Globus pallidus (tissue), 1 donor: ENCODE measurements at regions not wholly inside any gene's neighbourhood (a gene's known extent, or its start where the extent isn't known, plus 50 kb on each side); places are given as distances from the start of the nearest gene placed in this dataset.

Experiments
- DNase-seq: peaks from one replicate; pipeline ENCODE4 v3.0.0-alpha.2; 2015; ENCODE audit warnings: low spot score

GRCh38 chr13:40302351-40302750 is 364.1 kb downstream of the FOXO1 start:
- DNase-seq: no peak

GRCh38 chr13:40304391-40304790 is 362.1 kb downstream of the FOXO1 start:
- no peak for DNase-seq

GRCh38 chr13:40306817-40307216 is 359.6 kb downstream of the FOXO1 start:
- DNase-seq: no peak

GRCh38 chr13:40309881-40310280 is 356.6 kb downstream of the FOXO1 start:
- DNase-seq: no peak

GRCh38 chr13:40311356-40312101 is 354.9 kb downstream of the FOXO1 start:
- DNase-seq: no peak

- no peak for DNase-seq
Observed at GRCh38 chr13:40313269-40314200, 352.9 kb downstream of the FOXO1 start.

- no peak for DNase-seq
Observed at GRCh38 chr13:40315416-40316064, 350.9 kb downstream of the FOXO1 start.

- DNase-seq: no peak
Observed at GRCh38 chr13:40316301-40316700, 350.1 kb downstream of the FOXO1 start.

- DNase-seq: no peak
Observed at GRCh38 chr13:40317980-40318327, 348.5 kb downstream of the FOXO1 start.

GRCh38 chr13:40318366-40318765 is 348.1 kb downstream of the FOXO1 start:
- peak; percentile 20 for DNase-seq

- no peak for DNase-seq
Observed at GRCh38 chr13:40319699-40320579, 346.5 kb downstream of the FOXO1 start.

- DNase-seq: no peak
Observed at GRCh38 chr13:40328091-40328490, 338.4 kb downstream of the FOXO1 start.

- no peak for DNase-seq
Observed at GRCh38 chr13:40329781-40330485, 336.5 kb downstream of the FOXO1 start.

- DNase-seq: no peak
Observed at GRCh38 chr13:40330950-40331349, 335.5 kb downstream of the FOXO1 start.

GRCh38 chr13:40331802-40332201 is 334.6 kb downstream of the FOXO1 start:
- no peak for DNase-seq

- DNase-seq: no peak
Observed at GRCh38 chr13:40333226-40333625, 333.2 kb downstream of the FOXO1 start.

- DNase-seq: no peak
Observed at GRCh38 chr13:40334031-40334430, 332.4 kb downstream of the FOXO1 start.

- DNase-seq: no peak
Observed at GRCh38 chr13:40334616-40335015, 331.8 kb downstream of the FOXO1 start.

- DNase-seq: no peak
Observed at GRCh38 chr13:40336228-40337221, 329.9 kb downstream of the FOXO1 start.

- DNase-seq: no peak
Observed at GRCh38 chr13:40337651-40338050, 328.8 kb downstream of the FOXO1 start.
